ENCODE measurements at regions not wholly inside any gene's neighbourhood (a gene's known extent, or its start where the extent isn't known, plus 50 kb on each side); places are given as distances from the start of the nearest gene placed in this dataset.

DNA sequence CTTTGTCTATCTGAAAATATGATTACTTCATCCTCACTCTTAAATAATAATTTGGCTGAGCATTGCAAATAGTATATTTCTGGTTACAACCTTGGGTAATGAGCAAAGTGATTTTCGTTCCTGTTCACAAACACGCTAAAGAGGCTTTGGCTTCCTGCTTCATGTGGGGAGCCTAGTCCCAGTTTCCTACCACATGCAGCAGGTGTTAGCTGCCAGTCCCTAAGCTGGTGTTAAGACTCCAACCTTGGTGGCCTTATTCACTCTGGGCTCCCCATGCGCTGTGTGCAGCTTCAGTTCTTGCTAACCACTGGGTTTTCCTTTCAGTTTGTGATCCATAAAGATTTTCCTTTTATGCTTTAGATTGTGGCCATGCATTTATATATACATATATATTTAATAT, 56.7 kb upstream of the BARHL2 start:
- TF ChIP-seq, protein P1, sequence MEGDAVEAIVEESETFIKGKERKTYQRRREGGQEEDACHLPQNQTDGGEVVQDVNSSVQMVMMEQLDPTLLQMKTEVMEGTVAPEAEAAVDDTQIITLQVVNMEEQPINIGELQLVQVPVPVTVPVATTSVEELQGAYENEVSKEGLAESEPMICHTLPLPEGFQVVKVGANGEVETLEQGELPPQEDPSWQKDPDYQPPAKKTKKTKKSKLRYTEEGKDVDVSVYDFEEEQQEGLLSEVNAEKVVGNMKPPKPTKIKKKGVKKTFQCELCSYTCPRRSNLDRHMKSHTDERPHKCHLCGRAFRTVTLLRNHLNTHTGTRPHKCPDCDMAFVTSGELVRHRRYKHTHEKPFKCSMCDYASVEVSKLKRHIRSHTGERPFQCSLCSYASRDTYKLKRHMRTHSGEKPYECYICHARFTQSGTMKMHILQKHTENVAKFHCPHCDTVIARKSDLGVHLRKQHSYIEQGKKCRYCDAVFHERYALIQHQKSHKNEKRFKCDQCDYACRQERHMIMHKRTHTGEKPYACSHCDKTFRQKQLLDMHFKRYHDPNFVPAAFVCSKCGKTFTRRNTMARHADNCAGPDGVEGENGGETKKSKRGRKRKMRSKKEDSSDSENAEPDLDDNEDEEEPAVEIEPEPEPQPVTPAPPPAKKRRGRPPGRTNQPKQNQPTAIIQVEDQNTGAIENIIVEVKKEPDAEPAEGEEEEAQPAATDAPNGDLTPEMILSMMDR (IDR thresholded peaks at IDR 0.05; ENCODE audit: borderline replicate concordance, extremely low read depth, low read length, poor library complexity, severe bottlenecking), result no peak
- TF ChIP-seq EZH2 (IDR thresholded peaks at IDR 0.05; ENCODE audit: borderline replicate concordance, low read depth, low read length, severe bottlenecking), result no peak

All from DND-41 (cell line).